GM19463 (cell line): ENCODE measurements at regions not wholly inside any gene's neighbourhood (a gene's known extent, or its start where the extent isn't known, plus 50 kb on each side); places are given as distances from the start of the nearest gene placed in this dataset.

Source experiments
- ATAC-seq: cut with Tn5 transposase; IDR thresholded peaks from one replicate; pipeline ENCODE4 v1.9.1; 2021; ENCODE audit warnings: mild to moderate bottlenecking, moderate library complexity; ENCODE audit not compliant: unreplicated experiment

DNA sequence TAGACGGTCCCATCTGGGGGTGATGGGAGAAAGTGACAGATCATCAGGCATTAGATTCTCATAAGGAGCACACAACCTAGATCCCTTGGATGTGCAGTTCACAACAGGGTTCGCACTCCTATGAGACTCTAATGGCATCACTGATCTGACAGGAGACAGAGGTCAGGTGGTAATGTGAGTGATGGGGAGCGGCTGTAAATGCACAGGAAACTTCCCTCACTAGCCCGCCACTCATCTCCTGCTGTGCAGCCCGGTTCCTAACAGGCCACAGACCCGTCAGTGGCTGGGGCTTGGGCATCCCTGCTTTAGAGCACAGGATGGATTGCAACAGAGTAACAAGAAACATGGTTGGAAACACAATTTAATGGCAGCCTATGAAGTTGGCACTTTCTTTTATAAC is 172.6 kb upstream of the VCX3A start:
- ATAC-seq: no peak

DNA sequence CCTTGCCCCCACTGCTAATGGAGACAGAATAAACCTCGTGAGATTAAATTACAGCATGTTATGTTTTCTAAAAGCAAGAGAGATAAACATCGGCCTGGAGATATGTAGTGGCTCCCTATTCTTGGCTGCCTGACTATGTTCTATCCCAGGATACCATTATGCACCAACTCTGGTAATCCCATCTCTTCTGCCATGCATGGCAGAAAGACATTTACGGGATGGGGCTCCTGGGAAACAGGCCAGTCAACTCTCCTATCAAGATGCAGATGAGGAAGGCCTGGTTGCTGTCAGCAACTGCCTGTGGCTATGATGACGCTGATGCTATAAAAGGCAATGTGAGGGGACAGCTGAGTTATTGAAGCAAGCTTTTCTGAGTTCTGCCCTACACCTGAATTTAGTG is 166.2 kb upstream of the VCX3A start:
- ATAC-seq: no peak

GRCh38 chrX:6695717-6696116 is 160.8 kb upstream of the VCX3A start:
- ATAC-seq: no peak

DNA sequence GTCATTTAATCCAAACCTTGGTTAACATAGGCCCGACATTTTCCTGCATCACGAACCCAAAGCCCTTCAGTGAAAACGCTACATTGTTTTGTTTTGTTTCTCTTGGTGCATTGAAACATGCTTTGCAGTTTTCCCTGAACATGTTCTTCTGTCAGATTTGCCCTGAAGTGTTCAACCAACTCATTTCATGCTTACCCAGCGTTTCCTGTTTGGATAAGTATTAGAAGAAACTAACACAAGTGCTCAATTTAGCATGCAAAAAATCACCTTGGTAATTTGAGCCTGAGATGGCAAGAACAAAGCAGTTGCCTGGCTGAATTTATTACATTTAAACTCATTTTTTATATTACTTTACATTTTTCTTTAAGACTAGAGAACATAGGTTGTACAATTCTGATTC is 160.1 kb upstream of the VCX3A start:
- no peak for ATAC-seq

DNA sequence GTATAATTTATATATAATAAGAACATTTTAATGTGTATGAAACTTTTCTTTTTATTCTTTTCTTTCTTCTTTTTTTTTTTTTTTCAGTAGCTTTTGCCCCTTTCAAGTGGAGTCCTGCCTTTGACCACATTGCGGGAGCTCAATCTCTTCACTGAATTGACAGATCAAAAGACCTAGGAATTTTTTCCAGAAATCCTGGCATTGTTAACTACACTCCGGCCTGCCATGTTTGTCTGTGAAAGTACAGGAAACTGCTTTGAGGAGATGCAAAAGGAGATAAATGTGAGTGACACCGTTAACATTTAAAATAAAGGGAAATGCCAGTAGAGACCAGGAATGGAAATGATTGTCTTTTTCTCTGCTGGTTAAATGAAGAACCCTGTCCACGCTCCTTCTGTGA is 159.3 kb upstream of the VCX3A start:
- no peak for ATAC-seq

DNA sequence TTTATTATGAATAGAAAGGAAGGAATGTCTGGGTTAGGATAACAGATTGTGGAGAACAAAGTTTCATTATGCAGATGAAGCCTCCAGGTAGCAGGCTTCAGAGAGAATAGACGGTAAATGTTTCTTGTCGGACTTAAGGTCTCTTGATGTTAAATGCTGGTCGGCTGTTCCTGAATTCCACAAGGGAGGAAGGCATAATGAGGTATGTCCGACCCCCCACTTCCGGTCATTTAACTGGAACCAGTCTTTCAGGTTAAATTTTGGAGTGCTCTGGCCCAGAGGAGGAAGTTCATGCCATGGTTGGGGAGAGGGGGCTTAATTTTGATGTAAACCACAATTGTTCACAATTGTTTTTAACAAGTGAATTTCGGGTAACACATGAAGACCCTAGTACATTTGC is 158.1 kb upstream of the VCX3A start:
- no peak for ATAC-seq

- no peak for ATAC-seq
Observed at GRCh38 chrX:6685489-6685888, 150.6 kb upstream of the VCX3A start.

- ATAC-seq: peak; percentile 75
Observed at GRCh38 chrX:6683353-6683752, 148.4 kb upstream of the VCX3A start.

DNA sequence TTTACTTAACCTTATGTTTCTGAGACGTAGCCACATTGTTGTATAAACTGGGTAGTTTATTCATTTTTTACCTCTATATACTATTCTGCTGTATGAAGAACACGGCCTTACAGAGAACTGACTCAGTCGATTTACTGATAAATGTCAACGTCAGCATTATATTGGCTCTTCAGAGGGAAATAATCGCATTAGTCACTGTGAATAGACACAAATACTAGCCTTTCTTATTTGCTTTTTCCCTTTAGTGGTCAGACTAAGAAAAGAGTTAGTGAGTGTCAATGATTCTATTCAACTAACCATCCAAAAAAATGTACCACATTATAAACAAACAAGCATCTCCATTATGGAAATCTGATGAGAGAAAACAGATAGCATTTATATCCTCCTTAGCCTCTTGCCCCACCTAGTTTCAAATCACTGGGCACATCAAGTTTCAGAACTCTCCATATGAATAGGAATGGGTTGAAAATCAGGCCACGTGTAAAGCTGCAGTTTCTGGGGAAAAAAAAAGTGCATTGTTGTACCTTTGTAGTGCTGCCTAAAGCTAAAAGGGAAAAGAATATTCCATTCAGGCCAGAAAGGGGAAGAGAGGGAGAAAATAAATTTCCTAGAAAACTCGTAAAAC is 146.7 kb upstream of the VCX3A start:
- ATAC-seq: no peak

- no peak for ATAC-seq
Observed at GRCh38 chrX:6679988-6680387, 145.1 kb upstream of the VCX3A start.

GRCh38 chrX:6679550-6679949 is 144.6 kb upstream of the VCX3A start:
- ATAC-seq: no peak

GRCh38 chrX:6678313-6678712 is 143.4 kb upstream of the VCX3A start:
- no peak for ATAC-seq

DNA sequence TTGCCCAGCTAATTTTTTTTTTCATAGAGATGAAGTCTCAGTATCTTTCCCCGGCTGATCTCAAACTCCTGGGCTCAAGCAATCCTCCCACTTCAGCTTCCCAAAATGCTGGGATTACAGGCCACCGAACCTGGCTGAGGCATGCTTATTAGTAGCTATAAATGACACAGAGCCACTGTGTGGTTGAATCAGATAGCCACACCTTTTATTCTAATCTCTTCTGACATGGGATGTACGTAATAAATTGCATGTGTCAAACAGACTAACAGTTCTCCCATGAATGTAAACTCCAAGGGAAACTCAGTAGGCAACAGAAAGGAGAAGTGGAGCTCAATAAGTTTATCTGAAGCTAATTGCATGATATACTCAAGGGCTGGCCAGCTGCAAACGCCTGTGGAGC is 139.8 kb upstream of the VCX3A start:
- ATAC-seq: no peak

DNA sequence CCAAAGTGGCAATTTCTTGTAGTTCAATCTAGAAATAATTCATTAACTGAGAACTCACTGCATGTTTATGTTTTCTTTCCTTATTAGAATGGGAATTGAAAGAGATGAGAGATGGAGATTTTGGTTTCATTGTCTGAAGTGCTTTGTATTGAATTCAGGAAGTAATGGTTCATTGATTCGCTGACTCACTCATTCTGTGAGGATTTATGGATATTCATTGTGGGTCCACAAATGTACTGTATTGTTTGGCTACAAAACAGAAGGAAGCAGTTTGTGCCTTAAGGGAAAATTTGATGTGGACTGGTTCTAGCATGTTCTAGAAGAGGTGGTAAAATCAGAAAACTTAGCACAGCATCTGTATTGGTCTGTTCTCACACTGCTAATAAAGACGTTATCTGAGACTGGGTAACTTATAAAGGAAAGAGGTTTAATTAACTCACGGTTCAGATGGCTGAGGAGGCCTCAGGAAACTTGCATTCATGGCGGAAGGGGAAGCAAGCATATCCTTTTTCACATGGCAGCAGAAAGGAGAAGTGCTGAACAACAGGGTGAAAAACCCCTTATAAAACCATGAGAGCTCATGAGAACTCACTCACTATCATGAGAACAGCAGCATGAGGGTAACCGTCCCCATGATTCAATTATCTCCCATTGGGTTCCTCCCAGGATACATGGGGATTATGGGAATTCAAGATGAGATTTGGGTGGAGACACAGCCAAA is 132.3 kb upstream of the VCX3A start:
- ATAC-seq: no peak

- no peak for ATAC-seq
Observed at GRCh38 chrX:6666624-6667023, 131.7 kb upstream of the VCX3A start.

DNA sequence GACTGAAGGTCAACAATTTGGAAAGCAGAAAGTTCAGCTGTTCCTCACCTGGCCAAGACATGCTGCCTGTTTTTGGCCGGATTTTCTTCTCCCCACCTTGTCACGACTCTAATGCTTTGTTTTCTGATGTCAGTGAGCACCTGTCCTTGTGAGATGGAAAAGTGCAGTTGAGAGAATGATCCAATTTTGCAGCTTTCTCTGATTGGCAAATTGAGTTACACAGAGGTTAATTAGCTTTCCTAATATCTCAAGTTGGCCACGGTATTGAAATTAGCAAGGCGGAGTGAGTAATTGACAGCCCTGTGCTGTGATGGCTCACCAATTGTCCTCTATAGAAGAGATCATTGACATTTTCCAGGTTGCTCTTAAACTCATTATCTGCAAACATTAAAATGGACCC is 126.8 kb upstream of the VCX3A start:
- no peak for ATAC-seq

DNA sequence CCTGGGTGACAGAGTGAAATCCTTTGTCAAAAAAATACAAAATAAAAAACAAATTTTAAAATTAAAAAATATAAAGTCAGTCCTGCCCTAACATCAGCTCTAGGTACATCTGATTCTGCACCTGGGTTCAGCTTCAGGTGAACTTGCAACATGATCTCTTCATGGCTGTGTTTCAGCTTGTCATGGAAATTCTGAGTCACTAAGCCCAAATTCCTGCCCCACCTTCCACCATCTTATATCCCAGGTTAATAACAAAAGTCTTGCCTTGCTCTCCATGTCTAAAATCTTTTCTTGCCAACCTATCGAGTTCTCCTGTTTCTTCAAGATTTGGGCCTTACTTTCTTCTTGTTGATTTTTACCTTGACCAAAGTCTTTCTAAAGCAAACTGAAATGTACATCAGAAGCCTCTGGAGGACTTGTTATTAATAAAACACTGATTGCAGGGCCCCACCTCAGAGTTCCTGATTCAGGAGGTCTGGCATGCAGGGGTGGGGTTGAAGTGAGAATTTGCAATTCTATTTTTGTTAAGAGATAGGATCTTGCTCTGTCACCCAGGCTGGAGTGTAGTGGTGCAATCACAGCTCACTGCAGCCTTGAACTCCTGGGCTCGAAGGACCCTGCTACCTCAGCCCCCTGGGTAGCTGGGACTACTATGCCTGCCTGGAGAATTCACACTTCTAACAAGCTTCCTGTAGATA is 125.8 kb upstream of the VCX3A start:
- no peak for ATAC-seq

DNA sequence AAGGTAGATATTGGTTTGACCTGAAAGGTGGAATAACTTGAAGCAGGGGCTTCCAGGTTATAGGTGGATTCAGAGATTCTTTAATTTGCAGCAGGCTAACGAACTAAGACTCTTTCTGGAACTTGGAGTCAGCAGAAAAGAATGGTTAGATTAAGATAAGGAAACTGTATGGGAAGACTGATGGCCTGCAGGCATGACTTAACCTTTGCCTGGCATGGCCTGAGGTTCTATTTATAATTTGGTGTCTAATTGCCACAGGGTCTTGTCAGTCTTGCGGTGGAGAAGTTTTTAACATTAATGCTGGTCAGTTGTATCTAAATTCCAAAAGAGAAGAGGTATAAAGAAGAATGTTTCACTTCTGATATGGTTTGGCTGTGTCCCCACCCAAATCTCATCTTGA is 110.3 kb upstream of the VCX3A start:
- no peak for ATAC-seq

DNA sequence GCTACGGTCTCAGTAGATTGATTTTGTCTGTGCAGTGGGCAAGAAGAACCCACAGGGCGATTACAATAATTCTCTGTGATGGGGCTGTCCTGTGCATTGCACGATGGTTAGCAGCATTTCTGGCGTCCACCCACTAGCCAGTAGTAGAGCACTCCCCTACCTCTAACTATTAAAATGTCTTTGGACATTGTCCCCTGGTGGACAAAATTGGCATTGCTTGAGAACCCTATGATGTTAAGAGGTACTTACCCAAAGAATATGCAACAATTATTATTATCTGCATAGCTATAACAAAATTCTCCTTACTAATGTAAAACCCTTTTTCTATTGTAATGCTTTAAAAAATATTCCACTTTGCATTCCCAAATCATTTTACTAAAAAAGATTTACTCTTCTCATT is 109.5 kb upstream of the VCX3A start:
- no peak for ATAC-seq

- ATAC-seq: no peak
Observed at GRCh38 chrX:6640727-6641126, 105.8 kb upstream of the VCX3A start.

- ATAC-seq: no peak
Observed at GRCh38 chrX:6614506-6614905, 79.6 kb upstream of the VCX3A start.

- no peak for ATAC-seq
Observed at GRCh38 chrX:6599230-6599860, 64.4 kb upstream of the VCX3A start.
